Right ventricle myocardium inferior (tissue), 1 donor: ENCODE measurements at regions not wholly inside any gene's neighbourhood (a gene's known extent, or its start where the extent isn't known, plus 50 kb on each side); places are given as distances from the start of the nearest gene placed in this dataset.
"Not testable (repeated sequence)": the region's sequence is repeated elsewhere in the genome, so short reads cannot be mapped to it uniquely, and the experiment has no call there.

Source experiments
- ATAC-seq: fragments of 200-7000 bp; cut with Tn5 transposase; one replicate; pipeline ENCODE4 v1.9.1; 2020; ENCODE audit warnings: mild to moderate bottlenecking, moderate library complexity
- DNase-seq: peaks from one replicate; pipeline ENCODE4 v3.0.0; 2021; ENCODE audit errors: missing footprints
- intact Hi-C: fragments of 100-400 bp; cut with DNase I; formaldehyde crosslinking; loops from one replicate; pipeline ENCODE4 v1.11.0; 2022
- donor health status: DM: no; HTN: yes; CAD: no; lungs with severe emphysema.

- intact Hi-C loops: loop anchor here (10.0 kb wide), 2 partner anchors 365 to 725 kb away; no protein-coding TSS in a partner anchor
- no peak for ATAC-seq
- no peak for DNase-seq
These were observed 566.6 kb downstream of the ZNF608 start for GRCh38 chr5:124179819-124180218.

- no peak for ATAC-seq
- DNase-seq: no peak
- intact Hi-C loops: loop anchor here (10.0 kb wide), 2 partner anchors 363 to 727 kb away; no protein-coding TSS in a partner anchor
These were observed 568.4 kb downstream of the ZNF608 start for GRCh38 chr5:124178050-124178449.

- DNase-seq: no peak
- intact Hi-C loops: loop anchor here (10.0 kb wide), 2 partner anchors 362 to 728 kb away; no protein-coding TSS in a partner anchor
- ATAC-seq: peak; percentile 96
These were observed 569.7 kb downstream of the ZNF608 start for GRCh38 chr5:124176692-124177091.

- intact Hi-C loops: loop anchor here (10.0 kb wide), 2 partner anchors 359 to 731 kb away; no protein-coding TSS in a partner anchor
- ATAC-seq (no peak), DNase-seq (no peak)
These were observed 573.1 kb downstream of the ZNF608 start for GRCh38 chr5:124173386-124173785.

GRCh38 chr5:124172389-124173003 is 573.9 kb downstream of the ZNF608 start:
- DNase-seq (no peak), ATAC-seq (no peak)
- intact Hi-C loops: loop anchor here (10.0 kb wide), 2 partner anchors 358 to 732 kb away; no protein-coding TSS in a partner anchor

GRCh38 chr5:124168093-124168492 is 578.3 kb downstream of the ZNF608 start:
- DNase-seq, ATAC-seq: not testable (repeated sequence)

GRCh38 chr5:124162767-124163532 is 583.5 kb downstream of the ZNF608 start:
- intact Hi-C loops: loop anchor here (10.0 kb wide), 1 partner anchor 468 kb away; no protein-coding TSS in a partner anchor

More at GRCh38 chr5:124168093-124168492, 578.3 kb downstream of the ZNF608 start:
- intact Hi-C loops: loop anchor here (10.0 kb wide), 1 partner anchor 473 kb away; no protein-coding TSS in a partner anchor

GRCh38 chr5:124161266-124161665 is 585.2 kb downstream of the ZNF608 start:
- intact Hi-C loops: loop anchor here (10.0 kb wide), 1 partner anchor 466 kb away; no protein-coding TSS in a partner anchor
- no peak for DNase-seq
- ATAC-seq: no peak

More at GRCh38 chr5:124162767-124163532, 583.5 kb downstream of the ZNF608 start:
- DNase-seq (no peak), ATAC-seq (peak; percentile 81)

GRCh38 chr5:124160265-124160664 is 586.2 kb downstream of the ZNF608 start:
- intact Hi-C loops: loop anchor here (10.0 kb wide), 1 partner anchor 465 kb away; no protein-coding TSS in a partner anchor
- ATAC-seq (no peak), DNase-seq (no peak)

- DNase-seq (no peak), ATAC-seq (no peak)
- intact Hi-C loops: no loop called here
These were observed 589.1 kb downstream of the ZNF608 start for GRCh38 chr5:124157320-124157719.

- ATAC-seq (peak; percentile 39), DNase-seq (no peak)
- intact Hi-C loops: no loop called here
These were observed 589.9 kb downstream of the ZNF608 start for GRCh38 chr5:124156415-124156996.

- ATAC-seq (no peak), DNase-seq (no peak)
- intact Hi-C loops: no loop called here
These were observed 591.7 kb downstream of the ZNF608 start for GRCh38 chr5:124154714-124155113.

GRCh38 chr5:124153588-124153987 is 592.9 kb downstream of the ZNF608 start:
- ATAC-seq (no peak), DNase-seq (no peak)
- intact Hi-C loops: no loop called here

GRCh38 chr5:124148574-124148973 is 597.9 kb downstream of the ZNF608 start:
- no peak for ATAC-seq
- DNase-seq: no peak
- intact Hi-C loops: no loop called here

- intact Hi-C loops: no loop called here
- DNase-seq (no peak), ATAC-seq (peak; percentile 34)
These were observed 606.4 kb downstream of the ZNF608 start for GRCh38 chr5:124140060-124140459.

GRCh38 chr5:124139477-124139876 is 607.0 kb downstream of the ZNF608 start:
- ATAC-seq: peak; percentile 76
- DNase-seq: no peak
- intact Hi-C loops: no loop called here

GRCh38 chr5:124136609-124137008 is 609.8 kb downstream of the ZNF608 start:
- DNase-seq (no peak), ATAC-seq (no peak)
- intact Hi-C loops: no loop called here

GRCh38 chr5:124134941-124135340 is 611.5 kb downstream of the ZNF608 start:
- ATAC-seq: no peak
- intact Hi-C loops: no loop called here
- no peak for DNase-seq

- DNase-seq: no peak
- intact Hi-C loops: no loop called here
- ATAC-seq: no peak
These were observed 613.0 kb downstream of the ZNF608 start for GRCh38 chr5:124133406-124133805.
